ENCODE measurements at regions not wholly inside any gene's neighbourhood (a gene's known extent, or its start where the extent isn't known, plus 50 kb on each side); places are given as distances from the start of the nearest gene placed in this dataset.

- no peak for DNase-seq (ENCODE audit: low read depth in 2 of 2)
These were observed 70.8 kb upstream of the GNAZ start for GRCh38 chr22:22999523-22999922.

- no peak for DNase-seq (ENCODE audit: low read depth in 2 of 2)
These were observed 69.5 kb upstream of the GNAZ start for GRCh38 chr22:23000657-23001347.

DNA sequence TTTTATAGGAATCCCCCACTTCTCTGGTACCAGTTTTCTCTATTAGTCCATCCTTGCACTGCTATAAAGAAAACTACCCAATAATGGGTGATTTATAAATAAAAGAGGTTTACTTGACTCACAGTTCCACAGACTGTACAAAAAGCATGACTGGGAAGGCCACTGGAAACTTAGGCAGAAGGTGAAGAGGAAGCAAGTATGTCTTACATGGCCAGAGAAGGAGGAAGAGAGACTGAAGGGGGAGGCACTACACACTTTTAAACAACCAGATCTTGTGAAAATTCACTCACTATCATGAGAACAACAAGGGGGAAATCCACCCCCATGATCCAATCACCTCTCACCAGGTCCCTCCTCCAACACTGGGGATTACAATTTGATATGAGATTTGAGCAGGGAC is 68.9 kb upstream of the GNAZ start:
- no peak for DNase-seq (ENCODE audit: low read depth in 2 of 2)

- no peak for DNase-seq (ENCODE audit: low read depth in 2 of 2)
These were observed 67.6 kb upstream of the GNAZ start for GRCh38 chr22:23002612-23003180.

DNA sequence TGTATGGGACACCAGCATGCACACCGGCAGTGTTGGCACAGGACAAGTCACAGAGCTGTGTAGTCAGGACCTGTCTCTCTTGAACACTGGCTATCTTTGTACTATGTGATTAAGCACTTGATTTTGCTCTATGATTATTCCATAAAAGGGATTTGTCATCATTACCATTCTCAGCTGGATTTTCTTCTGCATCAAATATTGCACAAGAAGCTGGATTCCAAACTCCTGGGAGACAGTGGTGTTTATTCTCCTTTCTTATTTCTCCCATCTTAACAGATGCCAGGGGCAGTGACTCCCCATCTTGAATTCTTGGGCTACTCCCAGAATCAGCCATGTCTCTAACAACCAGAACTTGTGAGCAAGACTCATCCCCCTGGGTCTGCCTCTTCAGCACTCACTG is 62.5 kb upstream of the GNAZ start:
- no peak for DNase-seq (ENCODE audit: low read depth in 2 of 2)

DNA sequence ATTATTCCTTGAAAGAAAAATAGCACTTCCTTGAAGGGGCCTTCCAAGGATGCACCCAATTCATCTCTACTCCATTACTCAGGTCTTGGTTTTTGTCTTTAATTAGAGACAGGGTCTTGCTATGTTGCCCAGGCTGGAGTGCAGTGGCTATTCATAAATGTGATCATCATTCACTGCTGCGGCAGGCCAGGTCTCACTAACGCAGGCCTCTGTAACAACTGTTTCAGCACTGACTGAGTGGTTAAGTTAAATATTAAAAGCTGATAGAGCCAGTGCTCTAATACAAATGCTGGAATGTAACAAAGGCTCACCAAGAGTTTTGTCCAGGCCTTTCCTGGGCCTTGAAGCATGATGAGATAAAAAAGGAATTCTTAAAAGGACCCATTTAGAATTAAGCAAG is 61.4 kb upstream of the GNAZ start:
- no peak for DNase-seq (ENCODE audit: low read depth in 2 of 2)
